Suppressor macrophage (primary cell): ENCODE measurements at regions not wholly inside any gene's neighbourhood (a gene's known extent, or its start where the extent isn't known, plus 50 kb on each side); places are given as distances from the start of the nearest gene placed in this dataset.
"Not testable (repeated sequence)": the region's sequence is repeated elsewhere in the genome, so short reads cannot be mapped to it uniquely, and the experiment has no call there.

ENCODE experiments used
- DNase-seq, 4 experiments: peaks; one replicate each; pipeline ENCODE4 v3.0.0-alpha.2; 2020 to 2022

DNA sequence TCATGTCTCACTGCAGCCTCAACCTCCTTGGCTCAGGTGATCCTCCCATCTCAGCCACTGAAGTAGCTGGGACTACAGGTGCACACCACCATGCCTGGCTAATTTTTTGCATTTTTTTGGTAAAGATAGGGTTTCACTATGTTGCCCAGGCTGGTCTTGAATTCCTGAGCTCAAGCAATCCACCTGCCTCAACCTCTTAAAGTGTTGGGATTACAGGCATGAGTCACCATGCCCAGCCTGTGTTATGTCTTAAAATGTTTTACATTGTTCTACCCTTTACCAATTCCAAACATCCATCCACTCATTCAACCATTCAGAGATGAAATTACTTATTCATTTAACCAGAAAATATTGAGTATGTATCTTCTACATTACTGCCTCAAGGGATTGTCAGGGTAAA is 111.6 kb upstream of the BTG1 start:
- DNase-seq: no peak

- peak in 1 of 4 experiments; percentile 14 for DNase-seq
Observed at GRCh38 chr12:92255741-92256140, 110.1 kb upstream of the BTG1 start.

- DNase-seq: no peak
Observed at GRCh38 chr12:92253301-92253700, 107.7 kb upstream of the BTG1 start.

GRCh38 chr12:92248977-92249376 is 103.3 kb upstream of the BTG1 start:
- DNase-seq: no peak

GRCh38 chr12:92244036-92244435 is 98.4 kb upstream of the BTG1 start:
- no peak for DNase-seq

DNA sequence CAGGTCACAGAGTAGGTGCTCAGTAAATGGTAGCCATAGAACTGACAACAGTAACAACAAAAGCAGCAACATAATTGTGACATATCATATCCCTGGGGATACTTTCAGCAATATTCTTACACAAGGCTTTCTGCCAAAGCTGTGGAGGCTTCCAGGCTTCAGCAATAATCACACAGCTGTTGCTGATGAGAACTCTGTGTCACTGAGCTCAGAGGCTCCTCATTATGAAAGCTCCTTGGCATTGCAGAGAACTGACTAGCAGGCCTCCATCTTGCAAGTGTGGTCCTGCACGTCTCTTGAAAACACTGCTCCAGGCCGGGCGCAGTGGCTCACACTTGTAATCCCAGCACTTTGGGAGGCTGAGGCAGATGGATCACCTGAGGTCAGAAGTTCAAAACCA is 97.3 kb upstream of the BTG1 start:
- DNase-seq: no peak

DNA sequence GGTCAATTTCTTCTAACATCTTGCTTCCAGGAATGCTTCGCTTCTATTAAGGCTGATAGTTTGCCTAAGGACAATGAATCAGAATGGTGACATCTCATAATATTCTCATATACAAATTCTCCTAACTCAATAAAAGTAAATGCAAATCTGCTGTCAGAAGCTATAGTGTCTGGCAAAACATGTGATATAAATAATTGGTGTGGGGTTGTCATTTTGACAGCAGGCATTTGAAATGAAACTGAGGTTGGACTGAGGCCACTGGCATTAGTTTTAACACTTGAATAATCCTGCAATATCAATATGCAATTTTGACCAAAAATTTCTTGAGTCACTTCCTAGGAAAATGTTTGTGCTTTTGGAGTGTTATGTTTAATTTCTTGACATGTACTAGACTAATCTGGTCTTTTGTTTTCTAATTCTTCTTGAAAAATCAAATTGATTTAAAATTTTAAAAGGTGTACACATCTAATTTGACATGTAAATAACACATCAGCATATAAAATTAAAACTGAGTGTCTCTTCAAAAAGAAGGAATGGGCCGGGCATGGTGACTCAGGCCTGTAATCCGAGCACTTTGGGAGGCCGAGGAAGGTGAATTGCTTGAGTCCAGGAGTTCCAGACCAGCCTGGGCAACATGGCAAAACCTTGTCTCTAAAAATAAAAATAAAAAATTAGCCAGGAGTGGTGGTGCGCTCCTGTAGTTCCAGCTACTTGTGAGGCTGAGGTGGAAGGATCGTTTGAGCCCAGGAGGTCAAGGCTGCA is 92.3 kb upstream of the BTG1 start:
- no peak for DNase-seq

DNA sequence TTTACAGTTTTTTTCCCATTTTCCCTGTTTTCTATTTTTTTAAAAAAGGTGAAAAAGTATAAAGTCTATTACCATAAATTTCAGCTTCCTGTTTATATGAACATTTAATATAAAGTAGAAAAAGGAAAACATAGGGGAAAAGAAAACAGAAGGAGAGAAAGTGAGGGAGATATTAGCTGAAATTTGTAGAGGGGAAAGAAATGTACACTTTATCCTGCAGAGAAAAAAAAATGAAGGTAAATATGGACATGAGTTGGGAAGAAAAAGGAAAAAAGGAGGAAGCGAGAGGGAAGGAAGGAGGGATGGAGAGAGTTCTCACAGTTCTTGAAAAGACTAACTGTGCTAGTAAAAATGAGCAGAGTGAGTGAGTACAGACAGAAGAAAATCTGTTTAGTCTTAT is 91.6 kb upstream of the BTG1 start:
- no peak for DNase-seq

GRCh38 chr12:92235703-92236472 is 90.2 kb upstream of the BTG1 start:
- DNase-seq: no peak

GRCh38 chr12:92234533-92234932 is 88.9 kb upstream of the BTG1 start:
- peak; percentile 49 to 72 (median 64) for DNase-seq

DNA sequence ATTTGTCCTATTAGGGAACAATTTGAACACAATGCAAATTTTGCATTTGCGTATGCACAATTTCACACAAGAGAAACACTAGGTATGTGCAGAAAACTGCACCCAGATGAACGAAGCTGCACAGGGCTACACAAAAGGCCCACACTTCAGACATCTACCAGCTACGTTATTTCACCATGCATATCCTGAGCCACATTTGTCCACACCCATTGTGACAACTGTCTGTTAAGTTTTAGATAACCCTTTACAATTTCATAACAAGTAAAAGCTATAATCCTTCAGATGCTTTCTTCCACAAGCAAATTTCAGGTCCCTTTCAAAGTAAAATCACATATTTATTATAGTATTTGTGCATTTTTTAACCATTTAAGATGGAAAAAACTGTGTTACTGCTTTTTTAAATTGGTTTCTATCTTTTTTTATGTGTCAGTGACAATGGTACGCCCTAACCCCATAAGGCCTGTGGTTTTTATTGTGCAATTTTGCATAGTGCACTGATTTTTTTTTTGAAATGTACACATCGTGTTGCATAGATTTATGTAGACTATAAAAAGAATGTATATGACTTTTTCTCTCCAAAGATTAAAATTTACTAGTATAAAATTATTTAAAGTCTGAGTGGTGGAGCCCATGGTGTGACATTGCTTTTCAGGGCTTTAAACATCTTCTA is 87.8 kb upstream of the BTG1 start:
- DNase-seq: peak; percentile 19 to 69 (median 46)

GRCh38 chr12:92232371-92232932 is 86.8 kb upstream of the BTG1 start:
- DNase-seq: peak in 2 of 4 experiments; percentile 25 to 33

DNA sequence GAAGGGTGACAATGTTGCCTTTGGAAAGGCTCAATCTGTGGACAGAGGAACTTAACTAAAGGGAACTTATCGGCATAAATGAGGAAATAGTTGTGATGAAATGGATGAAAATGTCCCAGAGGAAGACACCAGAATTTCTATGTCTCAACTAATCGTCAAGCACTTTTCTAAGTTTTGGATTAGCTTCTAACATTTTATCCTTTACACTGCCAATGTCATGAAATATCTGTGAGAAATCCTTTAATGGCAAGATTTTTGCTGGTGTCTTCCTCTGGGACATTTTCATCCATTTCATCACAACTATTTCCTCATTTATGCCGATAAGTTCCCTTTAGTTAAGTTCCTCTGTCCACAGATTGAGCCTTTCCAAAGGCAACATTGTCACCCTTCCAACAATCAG is 86.3 kb upstream of the BTG1 start:
- DNase-seq: peak; percentile 13 to 67 (median 54)

DNA sequence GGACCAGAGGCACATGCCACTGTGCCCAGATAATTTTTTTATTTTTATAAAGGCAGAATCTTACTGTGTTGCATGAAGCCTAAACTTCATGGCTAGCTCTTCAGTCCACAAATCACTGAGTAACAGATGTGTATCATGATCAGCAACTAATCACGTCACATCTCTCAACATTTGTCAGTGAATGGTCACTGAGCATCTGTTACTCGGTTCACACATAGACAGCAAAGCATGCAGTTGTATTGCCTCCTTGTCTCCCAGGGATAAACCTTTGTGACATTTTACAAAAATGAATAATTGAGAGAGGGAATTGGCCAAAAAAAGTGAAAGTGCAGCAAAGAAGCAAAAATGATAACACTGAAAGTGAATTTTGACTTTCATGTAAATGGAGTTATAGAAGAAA is 85.9 kb upstream of the BTG1 start:
- DNase-seq: not testable (repeated sequence)

DNA sequence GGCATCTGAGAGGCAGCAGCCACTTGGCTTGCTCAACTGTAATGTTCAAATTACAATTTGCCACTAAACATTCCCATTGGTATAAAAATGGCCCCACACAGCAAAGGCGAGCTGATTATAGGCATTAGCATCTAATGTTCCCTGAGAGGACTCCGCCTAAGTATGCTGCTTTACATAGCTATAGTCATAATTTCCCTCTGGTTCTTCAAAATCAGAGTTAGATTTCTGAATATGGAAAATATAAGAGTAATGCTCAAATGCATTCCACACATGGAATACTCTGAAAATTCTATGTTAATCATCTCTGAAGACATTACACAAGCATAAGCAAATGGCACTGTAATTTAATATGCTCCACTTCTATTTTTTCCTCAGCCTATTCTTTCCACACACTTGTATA is 83.7 kb upstream of the BTG1 start:
- no peak for DNase-seq

GRCh38 chr12:92226961-92227360 is 81.3 kb upstream of the BTG1 start:
- no peak for DNase-seq

GRCh38 chr12:92226071-92226661 is 80.5 kb upstream of the BTG1 start:
- DNase-seq: no peak

GRCh38 chr12:92224685-92225331 is 79.2 kb upstream of the BTG1 start:
- DNase-seq: no peak

DNA sequence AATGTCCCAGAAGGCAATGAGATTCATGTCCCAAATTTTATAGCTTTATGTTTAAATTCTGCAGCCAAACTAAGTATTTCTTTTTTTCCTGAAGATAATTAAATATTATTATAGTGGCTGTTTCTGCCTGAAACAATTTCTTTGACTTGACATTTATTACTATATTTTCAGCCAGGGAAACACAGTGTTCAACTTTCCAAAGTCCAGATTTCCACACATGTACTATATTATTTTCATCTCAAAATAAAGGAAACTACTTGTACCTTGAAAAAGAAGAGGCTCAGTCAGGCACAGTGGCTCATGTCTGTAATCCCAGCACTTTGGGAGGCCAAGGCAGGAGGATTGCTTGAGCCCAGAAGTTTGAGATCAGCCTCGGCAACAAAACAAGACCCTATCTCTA is 77.8 kb upstream of the BTG1 start:
- no peak for DNase-seq

- DNase-seq: no peak
Observed at GRCh38 chr12:92221656-92222315, 76.1 kb upstream of the BTG1 start.

DNA sequence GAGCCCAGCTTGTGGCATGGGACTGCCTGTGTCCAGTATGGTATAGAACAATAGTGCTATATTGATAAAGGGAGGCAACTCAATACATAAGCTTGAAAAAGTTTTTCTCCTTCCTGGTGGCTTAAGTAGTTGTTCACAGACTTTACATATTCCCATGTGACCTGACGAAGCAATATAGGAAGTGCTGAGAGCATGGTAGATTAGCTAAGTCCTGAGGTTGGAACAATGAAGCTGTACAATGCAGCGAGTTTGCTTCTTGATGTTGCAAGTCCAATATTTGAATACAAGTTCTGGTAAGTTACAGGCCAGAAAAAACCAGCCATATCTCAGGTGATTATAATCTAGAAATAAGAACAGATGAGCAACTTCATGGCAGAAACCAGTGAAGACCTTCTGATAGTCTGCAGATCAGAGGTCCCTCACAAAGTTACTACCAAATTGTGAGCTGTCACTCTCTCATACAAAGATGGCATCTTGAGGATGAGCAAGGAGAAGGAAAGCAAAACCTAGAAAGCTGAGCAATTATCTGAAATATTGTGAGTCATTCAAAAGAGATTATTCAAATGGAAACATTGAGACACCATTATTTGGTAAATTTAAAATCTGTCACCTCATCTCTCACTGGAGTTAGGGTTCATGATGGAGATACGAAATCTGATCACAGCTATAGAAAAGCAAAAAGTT is 72.9 kb upstream of the BTG1 start:
- peak; percentile 57 to 86 (median 70) for DNase-seq
